ENCODE measurements at regions not wholly inside any gene's neighbourhood (a gene's known extent, or its start where the extent isn't known, plus 50 kb on each side); places are given as distances from the start of the nearest gene placed in this dataset.

DNA sequence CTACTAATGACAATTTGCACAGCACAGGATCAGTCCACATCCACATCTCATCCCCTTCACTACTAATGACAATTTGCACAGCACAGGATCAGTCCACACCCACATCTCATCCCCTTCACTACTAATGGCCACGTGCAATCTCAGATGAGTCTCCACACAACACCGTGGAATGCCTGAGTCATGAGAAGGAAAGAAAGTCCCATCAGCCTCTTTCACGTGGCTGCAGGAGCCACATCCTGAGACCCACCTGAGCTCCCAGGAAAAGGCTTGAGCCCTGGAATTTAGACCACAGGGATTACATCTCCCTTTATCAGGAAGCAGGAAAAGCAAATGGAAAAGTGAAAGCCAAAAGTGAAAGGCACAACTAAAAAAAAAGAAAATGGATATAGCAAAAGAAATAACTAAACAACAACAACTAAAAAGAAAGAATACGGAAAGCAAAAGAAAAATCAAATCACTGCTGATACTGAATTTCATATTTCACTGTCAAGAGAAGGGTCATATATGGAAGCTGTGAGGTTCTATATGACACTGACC, 1300.5 kb downstream of the TMEM121 start:
- no peak for DNase-seq

DNA sequence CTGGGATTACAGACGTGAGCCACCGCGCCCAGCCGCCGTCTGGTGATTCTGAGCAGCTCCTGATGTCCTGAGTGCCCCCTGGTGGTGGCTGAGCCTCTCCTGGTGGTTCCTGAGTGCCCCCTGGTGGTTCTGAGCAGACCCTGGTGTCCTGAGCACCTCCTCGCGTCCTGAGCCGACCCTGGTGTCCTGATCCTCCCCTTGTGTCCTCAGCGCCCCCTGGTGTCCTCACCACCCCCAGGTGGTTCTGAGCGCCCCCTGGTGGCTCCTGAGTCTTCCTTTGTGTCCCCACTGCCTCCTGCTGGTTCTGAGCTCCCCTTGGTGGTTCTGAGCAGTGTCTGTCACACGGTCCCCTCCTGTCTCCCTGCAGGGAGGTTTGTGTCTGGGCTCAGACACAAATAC, 1304.9 kb downstream of the TMEM121 start:
- no peak for DNase-seq

DNA sequence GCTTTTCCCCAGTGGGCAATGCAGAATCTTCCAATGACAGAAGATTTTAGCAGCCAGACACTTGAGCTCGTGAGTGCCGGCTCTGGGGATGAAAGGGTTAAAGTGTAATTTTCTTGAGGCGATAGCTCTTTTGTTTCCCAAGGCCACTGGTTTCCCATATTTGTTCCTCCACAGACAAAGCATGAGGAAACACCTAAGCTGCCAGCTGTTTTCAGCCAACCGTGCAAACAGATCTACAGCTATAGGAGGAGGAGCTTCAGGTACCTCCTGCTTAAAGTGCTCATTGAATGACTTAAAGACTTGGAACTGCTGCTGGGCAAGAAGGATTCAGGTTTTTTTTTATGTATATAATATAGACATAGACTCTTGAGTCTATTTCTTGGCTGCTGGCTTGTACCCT, 1311.5 kb downstream of the TMEM121 start:
- no peak for DNase-seq

DNA sequence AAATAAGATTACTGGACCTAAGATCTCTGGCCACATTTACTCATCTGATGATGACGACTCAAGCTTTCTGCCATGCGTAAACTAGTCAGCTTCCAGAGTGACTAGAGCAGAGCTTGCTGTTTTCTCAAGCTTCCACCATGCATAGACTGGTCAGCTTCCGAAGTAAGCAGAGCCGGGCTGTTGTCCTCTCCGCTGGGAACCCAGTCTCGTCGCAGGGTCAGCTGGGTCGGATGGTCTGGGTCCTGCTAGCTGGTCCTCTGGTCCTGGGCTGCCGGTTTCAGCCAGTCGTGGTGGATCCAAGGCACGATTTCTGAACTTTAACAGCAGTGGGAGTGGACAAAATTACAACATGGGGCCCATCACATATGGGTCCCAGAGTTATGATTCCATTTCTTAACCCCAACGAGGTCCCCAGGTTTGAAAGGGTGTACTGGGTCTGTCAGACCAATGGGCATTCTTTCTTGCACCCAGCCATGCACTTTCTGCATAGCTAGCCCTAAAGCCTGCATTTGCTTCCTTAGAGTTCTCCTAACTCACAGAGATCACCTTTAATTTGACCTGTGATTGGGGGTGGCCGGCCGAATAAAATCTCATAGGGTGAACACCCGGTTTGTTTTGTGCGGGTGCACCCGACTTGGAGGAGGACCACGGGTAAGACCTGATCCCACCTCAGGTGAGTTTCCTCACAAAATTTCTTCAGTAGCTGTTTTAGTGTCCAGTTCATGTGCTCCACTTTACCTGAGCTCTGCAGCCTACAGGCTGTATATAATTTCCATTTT, 1312.8 kb downstream of the TMEM121 start:
- no peak for DNase-seq

DNA sequence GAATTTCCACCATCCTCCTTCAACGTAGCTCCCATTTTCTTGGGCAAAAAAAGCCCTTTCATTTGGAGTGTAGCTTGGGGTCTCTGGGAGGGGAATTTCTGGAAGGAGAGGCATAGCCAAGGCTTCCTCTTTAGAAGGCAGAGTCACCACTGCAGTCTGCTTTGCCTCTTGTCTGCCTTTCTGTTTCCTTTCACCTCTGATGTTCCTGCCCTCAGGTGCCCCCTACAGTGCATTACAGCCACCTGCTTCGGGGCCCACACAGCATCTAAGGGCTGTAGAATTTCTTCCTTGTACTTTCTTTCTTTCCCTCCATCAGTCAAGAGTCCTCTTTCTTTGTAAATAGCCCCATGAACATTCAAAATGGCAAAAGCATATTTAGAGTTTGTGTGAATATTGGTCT, 1313.9 kb downstream of the TMEM121 start:
- no peak for DNase-seq

DNA sequence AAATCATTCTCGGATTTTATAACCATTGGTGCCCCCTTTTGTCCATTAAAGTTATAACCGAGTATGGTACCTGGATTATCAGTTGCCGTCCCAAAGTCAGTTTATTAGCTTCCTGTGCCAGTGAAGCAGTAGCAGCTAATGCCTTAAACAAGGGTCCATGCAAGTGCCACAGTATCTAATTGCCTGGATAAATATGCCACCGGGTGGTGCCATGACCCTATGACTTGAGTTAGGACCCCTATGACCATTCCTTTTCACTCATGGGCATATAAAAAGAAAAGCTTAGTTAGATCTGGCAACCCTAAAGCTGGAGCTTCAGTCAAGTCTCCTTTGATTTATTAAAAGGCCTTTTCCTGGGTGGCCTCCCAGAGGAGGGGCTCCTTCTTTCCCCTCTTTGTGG, 1314.6 kb downstream of the TMEM121 start:
- DNase-seq: no peak

DNA sequence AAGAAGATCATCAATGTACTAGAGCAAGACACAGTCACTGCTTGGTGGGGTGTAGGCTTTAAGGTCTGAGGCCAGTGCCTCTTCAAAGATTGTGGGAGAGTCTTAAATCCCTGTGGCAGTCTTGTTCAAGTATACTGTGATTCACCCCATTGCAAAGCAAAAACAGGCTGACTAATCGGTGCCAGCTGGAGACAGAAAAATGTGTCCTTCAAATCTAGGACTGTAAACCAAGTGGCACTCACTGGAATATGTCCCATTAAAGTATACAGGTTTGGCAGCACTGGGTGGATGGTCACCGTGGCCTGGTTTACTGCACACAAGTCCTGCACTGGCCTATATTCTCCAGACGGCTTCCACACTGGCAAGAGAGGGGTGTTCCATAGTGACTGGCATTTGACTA, 1315.3 kb downstream of the TMEM121 start:
- DNase-seq: no peak

DNA sequence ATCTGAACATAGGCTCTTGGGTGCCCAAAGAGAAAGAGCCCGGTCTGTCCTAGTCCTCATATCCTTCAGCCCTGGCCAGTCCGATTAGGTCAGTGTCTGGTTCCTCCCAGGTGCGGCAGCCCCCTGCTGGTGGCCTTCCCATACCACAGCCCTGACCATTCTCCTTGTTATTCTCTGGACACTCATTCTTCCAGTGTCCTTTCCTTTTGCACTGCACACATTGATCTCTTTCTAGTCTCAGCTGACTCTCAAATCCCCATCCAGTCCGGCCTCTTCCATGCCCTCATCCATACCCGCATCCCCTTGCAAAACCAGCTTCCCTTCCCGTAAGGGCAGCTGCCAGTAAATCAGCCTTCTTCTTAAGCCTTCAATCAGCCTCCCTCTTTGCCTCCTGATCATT, 1316.3 kb downstream of the TMEM121 start:
- DNase-seq: no peak

DNA sequence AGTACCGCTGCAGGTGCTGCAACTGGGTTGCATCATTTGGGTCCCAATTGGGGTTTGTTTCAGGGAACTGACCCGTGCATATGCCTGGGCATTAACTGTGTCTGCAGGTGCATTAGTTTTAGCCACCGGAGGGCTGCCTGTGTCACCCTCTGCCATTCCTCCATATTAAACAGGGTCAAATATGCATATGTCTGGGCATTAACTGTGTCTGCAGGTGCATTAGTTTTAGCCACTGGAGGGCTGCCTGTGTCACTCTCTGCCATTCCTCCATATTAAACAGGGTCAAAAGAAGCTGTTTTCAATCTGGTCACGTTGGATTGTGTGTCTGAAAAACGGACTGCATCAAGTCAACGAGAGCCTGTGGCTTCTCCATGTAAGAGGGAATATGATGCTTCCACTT, 1317.0 kb downstream of the TMEM121 start:
- no peak for DNase-seq

DNA sequence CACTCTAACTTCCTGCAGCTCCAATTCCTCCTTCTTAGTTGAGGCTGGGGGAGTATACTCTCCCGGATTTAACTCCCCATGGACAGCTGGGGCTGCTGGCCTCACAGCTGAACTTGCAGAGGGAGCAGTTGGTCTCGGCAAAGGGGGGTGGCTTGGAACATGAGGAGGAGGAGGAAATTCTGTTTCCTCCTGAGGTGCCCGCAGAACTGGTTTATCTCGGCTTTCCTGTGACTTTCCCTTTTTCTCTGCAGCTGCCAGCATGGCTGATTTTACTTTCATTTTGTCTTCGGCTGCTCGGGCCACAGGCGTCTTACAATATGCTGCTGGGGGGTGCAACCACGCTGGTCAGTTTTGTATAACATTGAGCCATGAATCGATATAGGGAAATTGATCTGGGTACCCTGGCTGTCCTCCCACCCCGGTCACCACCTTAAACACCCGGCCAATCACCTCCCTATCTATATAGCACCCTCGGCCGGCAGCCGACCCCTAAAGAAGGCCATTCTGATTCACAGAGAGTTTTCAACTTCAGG, 1317.6 kb downstream of the TMEM121 start:
- no peak for DNase-seq

DNA sequence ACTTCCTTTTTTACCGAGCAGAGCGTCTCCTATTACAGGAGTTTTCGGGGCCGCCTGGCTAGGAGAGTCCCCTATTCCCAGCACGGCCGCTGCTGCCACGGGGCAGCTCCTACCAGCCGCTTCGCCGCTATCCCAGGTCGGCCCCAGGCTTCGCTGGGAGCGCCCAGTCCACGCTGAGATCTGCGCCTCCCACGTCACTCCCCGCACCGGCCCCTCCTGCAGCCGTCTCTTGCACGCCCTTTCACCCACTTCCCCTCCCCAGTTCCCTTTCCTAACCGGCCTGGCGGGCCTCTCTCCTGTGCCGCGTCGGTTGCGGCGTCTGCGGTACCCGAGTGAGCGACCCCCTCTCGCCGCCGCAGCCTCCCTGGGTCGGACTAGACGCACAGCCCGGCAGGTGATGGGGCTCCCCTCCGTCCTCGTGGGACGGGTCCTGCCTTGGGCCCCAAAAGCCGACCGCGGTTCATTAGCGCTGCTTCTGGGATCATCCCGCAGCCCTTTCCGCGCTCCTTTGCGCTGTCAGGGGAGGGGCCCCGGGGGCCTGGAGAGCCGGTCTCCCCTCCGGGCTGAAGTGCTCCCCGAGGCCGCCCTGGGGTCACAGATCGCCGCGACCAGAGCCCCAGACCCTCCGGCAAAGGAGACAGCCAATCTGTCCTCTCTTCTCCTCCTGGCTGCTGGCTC, 1318.4 kb downstream of the TMEM121 start:
- no peak for DNase-seq

DNA sequence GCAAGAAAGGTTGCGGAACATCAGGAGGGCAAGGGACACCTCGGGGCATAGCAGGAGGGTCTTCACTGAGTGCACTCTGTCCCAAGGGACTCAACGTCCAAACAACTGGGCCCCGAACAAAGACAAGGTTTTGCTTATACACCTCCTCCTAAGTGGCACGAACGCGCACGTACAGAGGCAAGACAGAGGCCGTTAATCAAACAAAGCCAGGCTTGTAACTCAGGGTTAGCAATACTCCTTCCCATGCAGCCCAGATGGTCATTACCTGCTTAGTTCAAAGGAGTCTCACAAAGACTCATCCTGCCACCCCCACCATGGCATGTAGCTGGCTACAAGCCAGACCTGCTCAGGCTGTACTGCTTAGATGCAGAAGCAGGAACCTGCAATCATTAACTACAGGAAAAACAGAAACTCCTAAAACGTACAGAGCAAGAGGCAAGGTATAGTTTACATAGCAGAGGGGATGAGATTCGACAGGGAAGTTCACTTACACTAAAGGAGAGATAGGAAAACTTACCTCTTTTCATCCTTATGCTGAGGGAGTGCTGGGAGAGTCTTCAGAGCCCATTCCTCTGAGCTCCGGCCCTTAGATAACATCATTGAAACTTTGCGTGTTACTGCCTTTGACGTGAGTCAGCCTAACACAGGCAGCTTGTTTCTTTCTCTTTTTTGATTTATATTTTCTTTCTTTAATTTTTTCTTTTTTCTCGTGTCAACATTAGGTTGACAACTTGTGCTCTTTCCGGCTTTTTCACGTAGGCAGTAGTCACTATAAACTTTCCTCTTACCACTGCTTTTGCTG, 1319.1 kb downstream of the TMEM121 start:
- DNase-seq: no peak

DNA sequence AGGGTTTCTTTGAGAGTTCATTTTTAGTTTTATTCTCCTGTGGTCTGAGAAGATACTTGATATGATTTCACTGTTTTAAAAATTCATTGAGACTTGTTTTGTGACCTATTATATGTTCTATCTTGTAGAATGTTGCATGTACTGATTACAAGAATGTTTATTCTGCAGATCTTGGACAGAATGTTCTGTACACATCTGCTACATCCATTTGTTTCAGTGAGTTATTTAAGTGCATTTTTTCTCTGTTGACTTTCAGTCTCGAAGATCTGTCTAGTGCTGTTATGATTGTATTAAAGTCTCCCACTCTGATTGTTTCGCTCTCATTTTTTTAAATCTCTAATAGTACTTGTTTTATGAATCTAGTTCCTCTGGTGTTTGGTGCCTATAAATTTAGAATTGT, 1319.8 kb downstream of the TMEM121 start:
- DNase-seq: no peak

DNA sequence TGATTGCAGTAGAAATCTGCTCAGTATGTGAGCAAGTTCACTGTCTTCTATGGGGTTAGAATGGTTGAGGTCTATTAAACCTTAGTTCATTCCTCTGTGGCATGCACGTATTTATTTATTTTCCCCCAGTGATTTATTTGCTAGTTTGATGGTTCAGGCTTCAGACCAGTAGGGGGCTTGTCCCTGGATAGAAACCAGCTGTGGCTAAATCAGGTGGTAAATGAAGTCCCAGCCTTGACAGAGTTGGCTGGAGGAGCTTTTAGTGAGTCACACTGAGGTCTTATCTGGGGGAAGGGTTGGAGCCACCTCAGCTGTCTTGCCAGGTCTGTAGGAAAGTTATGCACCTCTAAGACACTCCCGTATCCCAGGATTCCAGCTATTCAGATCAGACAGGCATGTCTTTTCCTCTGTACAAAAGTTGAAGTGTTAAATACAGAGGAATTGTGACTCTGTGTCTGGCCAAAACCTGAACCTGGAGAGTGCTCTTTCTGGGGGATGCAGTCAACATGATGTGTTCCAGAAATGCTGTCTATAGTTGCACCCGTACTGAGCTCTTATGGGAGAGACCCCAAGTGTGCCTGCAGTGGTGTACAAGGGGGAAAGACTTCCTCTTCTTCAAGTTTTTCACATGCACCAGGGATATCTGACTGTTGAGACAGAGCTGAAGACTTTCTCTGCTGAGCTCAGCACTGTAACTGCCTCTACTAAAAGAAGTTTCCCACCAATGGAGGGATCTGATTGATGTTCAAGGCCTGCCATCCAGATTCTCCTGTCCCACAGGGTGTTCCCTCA, 1322.1 kb downstream of the TMEM121 start:
- DNase-seq: no peak

DNA sequence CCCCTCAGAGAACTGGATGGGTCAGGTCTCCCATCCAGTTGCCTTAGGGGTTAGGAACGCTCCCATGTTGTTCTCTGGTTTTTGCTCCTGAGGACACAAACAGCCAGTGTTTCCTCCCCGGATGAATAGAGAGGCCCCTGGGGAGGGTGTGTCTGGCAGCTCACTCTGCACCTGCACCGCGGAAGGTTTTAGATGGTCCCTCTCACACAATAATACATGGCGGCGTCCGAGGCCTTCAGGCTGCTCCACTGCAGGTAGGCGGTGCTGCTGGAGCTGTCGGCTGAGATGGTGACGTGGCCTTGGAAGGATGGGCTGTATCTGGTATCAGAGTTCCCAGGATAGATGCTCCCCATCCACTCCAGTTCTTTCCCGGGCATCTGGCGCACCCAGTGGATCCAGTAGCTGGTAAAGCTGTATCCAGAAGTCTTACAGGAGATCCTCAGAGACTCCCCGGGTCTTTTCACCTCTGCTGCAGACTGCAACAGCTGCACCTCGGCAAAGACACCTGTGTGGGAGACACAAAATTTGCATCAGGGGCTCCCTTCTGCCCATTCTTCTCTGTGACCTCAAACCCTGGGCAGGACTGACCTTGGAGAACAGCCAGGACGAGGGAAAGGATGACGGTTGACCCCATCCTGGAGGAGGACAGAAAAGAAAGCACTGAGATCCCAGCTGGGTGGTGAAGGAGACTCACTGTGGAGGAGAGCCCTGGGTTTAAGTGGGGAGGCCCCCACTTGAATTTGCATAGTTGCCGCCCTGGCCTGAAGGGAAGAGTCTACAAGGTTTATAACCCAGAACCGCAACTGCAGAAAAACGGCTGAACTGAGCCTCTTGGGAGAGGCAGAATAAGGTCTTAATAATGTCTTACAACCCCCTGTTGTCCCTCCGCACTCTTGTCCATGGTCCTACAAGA, 1324.8 kb downstream of the TMEM121 start:
- DNase-seq: no peak

DNA sequence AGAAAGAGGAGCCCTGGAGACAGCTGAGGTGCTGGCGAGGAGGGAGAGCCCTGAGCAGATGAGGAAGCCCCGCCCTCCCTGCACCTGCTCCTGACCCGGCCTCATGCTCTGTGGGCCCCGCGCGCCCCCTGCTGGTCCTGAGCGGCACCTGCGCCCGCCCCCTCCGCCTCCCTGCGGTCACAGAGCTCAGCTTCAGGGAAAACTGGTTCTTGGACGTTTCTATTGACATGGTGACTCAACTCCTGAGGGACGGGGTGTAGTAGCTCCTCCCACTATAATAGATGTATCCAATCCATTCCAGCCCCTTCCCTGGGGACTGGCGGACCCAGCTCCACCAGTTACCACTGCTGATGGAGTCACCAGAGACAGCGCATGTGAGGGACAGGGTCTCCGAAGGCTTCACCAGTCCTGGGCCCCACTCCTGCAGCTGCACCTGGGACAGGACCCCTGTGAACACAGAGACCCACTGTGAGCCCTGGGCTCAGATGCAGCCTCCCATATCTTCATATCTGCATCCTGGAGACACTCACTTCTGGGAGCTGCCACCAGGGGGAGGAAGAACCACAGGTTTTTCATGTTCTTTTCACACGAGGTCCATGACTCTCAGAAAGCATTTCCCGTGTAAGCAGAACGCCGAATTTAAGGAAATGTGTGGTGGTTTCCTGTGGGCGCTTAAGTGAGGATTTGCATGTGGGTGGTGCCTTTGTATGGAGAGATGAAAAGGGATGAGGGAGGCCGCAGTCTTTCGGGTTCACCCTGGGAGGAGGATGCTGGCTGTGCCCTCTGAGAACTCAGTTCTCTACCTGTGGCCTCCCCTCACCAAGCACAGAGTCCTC, 1346.4 kb downstream of the TMEM121 start:
- DNase-seq: no peak

DNA sequence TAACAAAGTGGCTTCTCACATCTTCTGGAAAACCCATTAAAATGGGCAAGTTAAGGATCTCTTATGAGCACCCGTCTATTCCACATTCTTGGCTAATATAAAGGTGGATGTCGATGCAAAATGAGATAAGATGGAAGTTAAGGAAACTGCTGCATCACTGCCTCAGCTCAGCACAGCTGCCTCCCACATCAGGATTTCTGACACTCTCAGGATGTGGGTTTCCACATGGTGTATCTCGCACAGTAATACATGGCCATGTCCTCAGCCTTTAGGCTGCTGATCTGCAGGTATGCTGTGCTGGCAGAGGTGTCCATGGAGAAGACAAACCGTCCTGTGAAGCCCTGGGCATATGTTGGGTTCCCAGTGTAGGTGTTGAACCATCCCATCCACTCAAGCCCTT, 1348.0 kb downstream of the TMEM121 start:
- no peak for DNase-seq

DNA sequence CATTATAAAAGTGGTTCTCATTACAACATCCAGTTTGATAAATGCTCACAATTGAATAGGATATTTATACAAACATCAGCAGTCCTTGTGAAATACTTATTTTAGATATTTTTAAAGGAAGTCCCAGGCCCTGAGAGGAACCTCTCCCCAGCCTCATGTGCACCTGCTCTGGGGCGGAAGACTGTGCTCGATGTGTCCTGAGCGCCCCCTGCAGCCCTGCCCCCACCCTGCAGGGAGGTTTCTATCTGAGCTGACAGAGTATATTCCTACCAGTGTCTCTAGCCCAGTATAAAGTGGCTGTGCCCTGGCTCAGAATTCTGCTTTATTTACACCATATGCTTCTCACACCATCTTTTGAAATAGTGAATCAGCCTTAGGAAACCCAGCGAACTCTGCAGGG, 1349.1 kb downstream of the TMEM121 start:
- DNase-seq: no peak

DNA sequence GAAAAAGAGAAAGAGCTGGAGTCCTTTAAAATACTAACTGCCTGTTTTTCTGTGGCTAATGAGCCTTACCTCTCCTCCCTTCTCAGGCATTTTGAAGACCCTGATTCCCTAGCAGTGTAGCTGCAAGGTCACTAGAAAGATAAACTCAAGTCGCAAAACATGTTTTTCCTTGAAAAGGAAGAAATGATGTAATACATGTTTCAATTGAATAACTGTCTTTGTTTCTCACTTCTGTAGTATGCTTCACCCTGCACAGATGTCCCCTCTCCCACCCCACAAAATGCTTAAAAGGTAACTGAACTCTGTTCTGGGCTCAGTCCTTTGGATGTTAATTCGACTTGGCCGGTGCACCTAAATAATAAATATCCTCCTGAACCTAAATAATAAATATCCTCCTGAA, 1350.3 kb downstream of the TMEM121 start:
- no peak for DNase-seq

DNA sequence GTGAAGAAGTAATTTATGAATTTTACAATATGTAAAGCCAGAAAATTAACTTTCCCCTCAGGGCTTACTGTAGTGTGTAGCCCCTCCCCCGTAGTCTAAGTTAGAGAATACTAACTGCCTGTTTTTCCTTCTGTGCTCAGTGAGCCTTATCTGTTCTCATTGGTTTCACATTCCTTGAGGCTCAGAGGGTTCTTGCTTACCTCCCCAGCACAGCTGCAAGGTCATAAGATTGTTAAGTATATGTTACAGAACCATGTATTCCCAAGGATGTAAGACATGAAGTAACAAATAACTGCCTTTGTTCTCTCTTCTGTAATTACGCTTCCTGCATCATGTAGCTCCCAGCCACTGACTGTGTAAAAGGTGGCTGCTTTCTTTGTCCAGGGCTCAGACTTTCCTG, 1351.1 kb downstream of the TMEM121 start:
- DNase-seq: no peak

All from NCI-H524 treated with DMSO at 0.1 percent for 48 hours (cell line).